NCI-H446 treated with DMSO at 0.1 percent for 48 hours (cell line): ENCODE measurements at regions not wholly inside any gene's neighbourhood (a gene's known extent, or its start where the extent isn't known, plus 50 kb on each side); places are given as distances from the start of the nearest gene placed in this dataset.
"Not testable (repeated sequence)": the region's sequence is repeated elsewhere in the genome, so short reads cannot be mapped to it uniquely, and the experiment has no call there.

Source experiments
- DNase-seq: peaks from one replicate; lab custom pipeline; 2025; lab: John Stamatoyannopoulos, UW

DNA sequence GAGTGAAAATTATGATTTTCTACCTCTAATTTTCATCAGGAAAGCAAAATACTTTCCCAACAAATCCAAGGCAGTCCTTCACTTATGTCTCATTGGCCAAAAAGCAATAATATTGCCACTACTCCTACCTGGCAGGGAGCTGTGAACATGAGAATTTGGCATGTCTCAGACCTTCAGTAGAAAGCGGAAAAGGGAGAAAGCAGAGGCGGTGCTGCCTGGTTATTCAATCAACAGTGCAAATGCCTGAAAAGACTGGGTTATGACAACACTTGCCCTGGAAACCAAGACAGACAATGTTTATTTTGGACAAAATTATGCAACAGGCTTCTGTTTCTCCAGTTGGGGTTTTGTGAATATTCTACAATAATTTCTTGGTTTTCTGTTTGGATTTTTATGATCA, 194.4 kb downstream of the TAF11L14 start:
- DNase-seq, result no peak

GRCh38 chr5:17829456-17829855, 195.2 kb downstream of the TAF11L14 start:
- peak; percentile 25 for DNase-seq

- peak; percentile 70 for DNase-seq
Observed at GRCh38 chr5:17831279-17831678, 197.0 kb downstream of the TAF11L14 start.

GRCh38 chr5:17832949-17833745, 198.9 kb downstream of the TAF11L14 start:
- no peak for DNase-seq

GRCh38 chr5:17837757-17838156, 203.5 kb downstream of the TAF11L14 start:
- DNase-seq, result no peak

DNA sequence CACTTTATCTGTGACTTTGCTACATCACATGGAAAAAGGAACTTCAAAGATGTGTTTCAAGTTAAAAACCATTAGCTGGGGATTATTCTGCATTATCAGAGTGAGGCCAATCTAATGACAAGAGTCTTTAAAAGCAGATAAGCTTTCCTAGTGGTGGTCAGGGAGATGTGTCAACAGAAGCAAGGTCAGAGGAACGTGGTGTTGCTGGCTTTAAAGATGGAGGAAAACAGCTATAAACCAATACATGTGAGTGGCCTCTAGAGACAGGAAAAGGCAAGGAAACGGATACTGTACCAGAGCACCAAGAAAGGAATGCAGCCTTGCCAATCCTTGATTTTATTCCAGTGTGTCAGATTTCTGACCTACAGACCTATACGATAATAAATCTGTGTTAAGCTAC, 204.2 kb downstream of the TAF11L14 start:
- DNase-seq, result no peak

DNA sequence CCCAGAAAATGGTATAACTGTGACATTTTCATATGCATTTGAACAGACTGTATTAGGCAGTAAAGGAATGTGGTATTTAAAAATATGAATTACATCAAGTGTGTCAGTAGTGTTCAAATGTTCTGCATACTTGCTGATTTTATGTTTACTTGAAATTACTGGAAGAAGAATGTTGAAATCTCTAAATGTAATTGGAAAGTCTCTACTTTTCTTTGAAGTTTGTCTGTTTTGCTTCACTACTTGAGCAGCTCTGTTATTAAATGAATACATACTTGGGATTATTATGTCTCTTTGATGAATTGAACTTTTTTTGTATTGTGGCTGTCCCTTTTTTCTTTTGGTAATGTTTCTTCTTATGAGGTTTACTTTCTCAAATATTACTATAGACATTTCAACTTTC, 205.6 kb downstream of the TAF11L14 start:
- DNase-seq, result no peak

DNA sequence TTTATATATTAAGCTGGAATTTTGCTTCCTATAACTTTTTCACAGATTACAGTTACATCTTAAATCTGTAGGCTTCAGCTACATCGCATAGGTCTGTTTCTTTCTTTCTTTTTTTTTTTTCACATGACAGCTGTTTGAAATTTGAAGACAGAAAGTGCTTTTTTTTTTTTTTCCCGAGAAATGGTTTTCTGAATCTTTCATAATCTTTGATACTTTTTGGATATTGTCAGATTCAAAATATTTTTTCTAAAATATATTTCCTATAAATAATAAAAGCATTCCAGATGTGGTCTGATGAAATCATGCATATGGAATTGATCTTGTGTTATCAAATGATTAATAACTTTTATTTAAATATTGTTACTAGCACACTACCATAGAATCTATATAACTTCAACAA, 212.2 kb downstream of the TAF11L14 start:
- no peak for DNase-seq

GRCh38 chr5:17847286-17847685, 213.0 kb downstream of the TAF11L14 start:
- DNase-seq, result no peak

DNA sequence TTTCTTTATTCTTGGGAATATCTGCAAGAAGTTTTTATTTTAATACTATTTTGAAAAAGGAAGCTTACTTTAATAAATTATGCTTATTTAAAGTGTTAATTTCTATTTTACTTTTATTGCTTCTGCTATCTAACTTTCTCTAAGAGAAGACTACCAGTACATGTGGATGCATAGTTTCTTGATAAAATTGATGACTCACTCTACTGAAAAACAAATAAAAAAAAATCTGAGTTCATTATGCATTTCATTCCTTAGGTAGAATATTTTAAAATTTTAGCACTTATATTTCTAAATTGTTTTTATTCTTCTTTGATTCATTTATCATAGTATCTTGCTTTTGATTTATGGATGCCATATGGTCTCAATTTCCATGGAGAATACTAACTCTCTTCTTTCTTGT, 217.9 kb downstream of the TAF11L14 start:
- DNase-seq, result no peak

DNA sequence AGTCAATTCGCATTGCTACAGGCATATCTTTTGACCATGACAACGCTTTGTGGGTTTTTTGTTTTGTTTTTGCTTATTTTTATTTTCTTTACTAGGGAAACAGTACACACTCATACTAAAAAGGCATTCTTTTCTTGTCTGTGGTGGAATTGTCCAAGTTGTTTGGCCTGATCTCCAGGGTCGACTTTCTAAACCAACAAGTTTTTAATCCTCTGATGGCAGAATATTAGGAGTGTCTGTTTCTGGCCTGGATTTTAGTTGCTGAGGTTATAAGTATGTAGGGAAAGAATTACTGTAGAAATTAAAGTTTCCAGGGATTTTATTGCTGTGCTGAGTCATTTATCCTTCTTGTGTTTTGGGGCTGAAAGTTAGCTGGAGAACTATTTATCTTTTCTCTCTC, 218.5 kb downstream of the TAF11L14 start:
- DNase-seq, result no peak

DNA sequence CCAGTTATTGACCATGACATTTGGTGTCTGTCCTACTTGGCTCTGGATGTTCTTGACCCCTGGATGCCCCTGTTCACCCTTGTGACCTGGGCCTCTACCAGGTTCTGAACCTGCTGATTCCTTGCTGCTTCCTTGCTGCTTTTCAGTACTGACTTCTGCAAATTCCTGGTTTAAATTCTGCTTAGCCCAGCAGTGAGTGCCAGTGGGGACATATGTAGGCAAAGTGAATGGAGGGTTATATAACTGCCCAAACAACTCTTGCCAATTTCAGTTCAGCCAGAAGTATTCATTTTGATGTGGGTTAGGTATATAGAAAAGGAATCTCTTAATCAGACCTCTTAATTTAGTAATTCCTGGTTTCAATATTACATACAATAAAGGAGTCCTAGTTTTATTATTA, 220.6 kb downstream of the TAF11L14 start:
- no peak for DNase-seq

DNA sequence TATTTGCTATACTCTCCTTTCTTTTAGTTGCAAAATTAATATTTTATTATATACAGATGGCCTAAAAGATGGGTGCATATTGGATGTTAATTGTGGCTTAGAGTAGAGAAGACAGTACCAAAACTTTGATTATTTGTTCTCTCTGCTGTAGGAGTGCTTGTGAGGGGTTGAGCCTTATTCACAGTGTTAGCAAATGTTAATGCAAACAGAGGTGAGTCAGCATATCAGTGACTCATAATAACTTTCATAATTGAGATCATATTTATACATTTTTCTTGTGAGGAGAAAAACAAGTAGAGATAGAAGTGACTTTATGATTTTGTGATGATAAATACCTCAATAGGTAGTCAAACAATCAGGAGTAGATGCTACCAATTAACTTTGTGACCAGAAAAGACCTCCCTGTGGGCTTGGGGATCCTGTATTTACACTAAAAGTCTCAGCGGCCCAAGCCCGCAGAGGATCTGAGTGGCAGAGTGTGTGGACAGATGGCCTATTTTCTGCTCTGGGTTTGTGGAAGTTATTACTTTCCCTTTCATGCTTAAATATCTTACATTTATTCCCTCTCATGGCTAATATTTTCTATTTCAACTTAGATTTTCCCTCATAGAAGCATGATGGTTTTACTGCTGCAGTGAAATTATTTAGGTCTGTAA, 226.5 kb downstream of the TAF11L14 start:
- peak; percentile 38 for DNase-seq

DNA sequence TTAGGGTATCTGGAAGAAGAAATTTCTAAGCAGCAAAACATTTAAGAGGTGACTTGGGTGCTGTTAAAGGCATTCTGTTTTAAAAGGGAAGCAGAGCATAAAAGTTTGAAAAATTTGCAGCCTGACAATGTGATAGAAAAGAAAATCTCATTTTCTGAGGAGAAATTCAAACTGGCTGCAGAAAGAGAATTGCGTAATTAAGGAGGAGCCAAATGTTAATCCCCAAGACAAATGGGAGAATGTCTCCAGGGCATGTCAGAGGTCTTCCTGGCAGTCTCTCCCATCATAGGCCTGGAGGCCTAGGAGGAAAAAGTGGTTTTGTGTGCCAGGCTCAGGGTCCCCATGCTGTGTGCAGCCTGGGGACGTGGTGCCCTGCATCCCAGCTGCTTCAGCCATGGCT, 230.6 kb downstream of the TAF11L14 start:
- not testable (repeated sequence) for DNase-seq

DNA sequence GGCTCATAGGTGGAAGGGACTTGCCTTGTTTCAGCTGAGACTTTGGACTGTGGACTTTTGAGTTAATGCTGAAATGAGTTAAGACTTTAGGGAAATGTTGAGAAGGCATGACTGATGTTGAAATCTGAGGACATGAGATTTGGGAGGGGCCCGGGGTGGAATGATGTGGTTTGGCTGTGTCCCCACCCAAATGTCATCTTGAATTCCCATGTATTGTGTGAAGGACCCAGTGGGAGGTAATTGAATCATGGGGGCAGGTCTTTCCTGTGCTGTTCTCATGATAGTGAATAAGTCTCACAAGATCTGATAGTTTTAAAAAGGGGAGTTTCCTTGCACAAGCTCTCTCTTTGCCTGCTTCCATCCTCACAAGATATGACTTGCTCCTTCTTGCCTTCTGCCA, 231.7 kb downstream of the TAF11L14 start:
- DNase-seq, result not testable (repeated sequence)

GRCh38 chr5:17872204-17872603, 237.9 kb downstream of the TAF11L14 start:
- DNase-seq, result no peak

GRCh38 chr5:17878541-17878940, 244.3 kb downstream of the TAF11L14 start:
- DNase-seq, result no peak

- DNase-seq, result no peak
Observed at GRCh38 chr5:17879276-17879675, 245.0 kb downstream of the TAF11L14 start.

- DNase-seq, result no peak
Observed at GRCh38 chr5:17880869-17881268, 246.6 kb downstream of the TAF11L14 start.

GRCh38 chr5:17882760-17883488, 248.7 kb downstream of the TAF11L14 start:
- peak; percentile 88 for DNase-seq

DNA sequence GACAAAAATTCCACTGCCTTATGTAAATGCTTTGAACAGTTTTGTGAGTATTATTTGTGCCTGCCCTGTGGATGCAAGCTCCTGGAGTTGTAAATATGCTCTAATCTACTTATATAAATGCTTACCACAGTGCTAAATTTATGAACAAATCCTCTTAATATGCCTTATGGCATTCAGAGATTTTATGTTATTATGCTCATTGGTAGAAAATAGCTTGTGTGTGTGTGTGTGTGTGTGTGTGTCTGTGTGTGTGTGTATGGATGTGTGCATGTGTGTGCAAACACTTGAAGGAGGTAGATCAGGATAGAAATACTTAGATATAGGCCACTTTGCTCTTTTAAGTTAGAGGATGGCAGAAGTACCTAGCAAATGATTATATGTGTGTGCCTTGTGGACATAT, 253.9 kb downstream of the TAF11L14 start:
- no peak for DNase-seq

DNA sequence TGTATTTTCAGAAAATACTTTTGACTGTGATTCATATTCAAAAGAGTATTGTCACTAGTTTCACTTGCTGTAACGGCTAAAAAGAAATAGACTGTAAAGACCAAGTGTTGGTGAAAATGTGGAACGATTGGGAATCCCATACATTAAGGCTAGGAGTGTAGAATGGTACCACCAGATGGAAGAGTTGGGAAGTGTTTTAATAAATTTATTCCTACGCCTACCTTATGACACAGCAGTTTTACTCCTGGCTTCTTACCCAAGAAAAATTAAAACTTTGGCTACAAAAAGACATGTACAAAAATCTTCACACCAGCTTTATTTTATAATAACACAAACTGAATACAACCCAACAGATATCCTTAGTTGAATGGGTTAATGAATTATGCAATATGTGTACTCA, 256.2 kb downstream of the TAF11L14 start:
- no peak for DNase-seq

- DNase-seq, result no peak
Observed at GRCh38 chr5:17891881-17892280, 257.6 kb downstream of the TAF11L14 start.
